Mucosa of stomach (tissue), 1 donor: ENCODE measurements at regions not wholly inside any gene's neighbourhood (a gene's known extent, or its start where the extent isn't known, plus 50 kb on each side); places are given as distances from the start of the nearest gene placed in this dataset.

Experiments
- H3K27me3 ChIP-seq: one replicate; pipeline ENCODE4 v1.7.0; 2013; ENCODE audit warnings: mild to moderate bottlenecking, low read length; ENCODE audit not compliant: control insufficient read depth, insufficient read depth
- H3K36me3 ChIP-seq: one replicate; pipeline ENCODE4 v1.7.0; 2013; ENCODE audit warnings: low read length; ENCODE audit not compliant: control insufficient read depth, insufficient read depth
- H3K4me1 ChIP-seq: one replicate; pipeline ENCODE4 v1.7.0; 2013; ENCODE audit warnings: mild to moderate bottlenecking, low read length; ENCODE audit not compliant: control insufficient read depth, insufficient read depth
- H3K4me3 ChIP-seq: one replicate; pipeline ENCODE4 v1.7.0; 2013; ENCODE audit warnings: low read length
- H3K9ac ChIP-seq: one replicate; pipeline ENCODE4 v1.7.0; 2013; ENCODE audit warnings: mild to moderate bottlenecking, low read length, moderate library complexity
- H3K9me3 ChIP-seq: one replicate; pipeline ENCODE4 v1.7.0; 2013; ENCODE audit warnings: mild to moderate bottlenecking, low read length, moderate library complexity; ENCODE audit not compliant: control insufficient read depth
- donor health status: Pancreatic carcinoma.

- Histone ChIP-seq H3K9me3 (no peaks in the 10 kb centered on the region), H3K4me3 (no peak overlapping the region), H3K9ac (no peak overlapping the region), H3K36me3 (no peaks in the 10 kb centered on the region), H3K27me3 (no peaks in the 10 kb centered on the region), H3K4me1 (no peaks in the 10 kb centered on the region)
Observed at GRCh38 chrX:129158505-129158904, 364.8 kb downstream of the SMARCA1 start.

DNA sequence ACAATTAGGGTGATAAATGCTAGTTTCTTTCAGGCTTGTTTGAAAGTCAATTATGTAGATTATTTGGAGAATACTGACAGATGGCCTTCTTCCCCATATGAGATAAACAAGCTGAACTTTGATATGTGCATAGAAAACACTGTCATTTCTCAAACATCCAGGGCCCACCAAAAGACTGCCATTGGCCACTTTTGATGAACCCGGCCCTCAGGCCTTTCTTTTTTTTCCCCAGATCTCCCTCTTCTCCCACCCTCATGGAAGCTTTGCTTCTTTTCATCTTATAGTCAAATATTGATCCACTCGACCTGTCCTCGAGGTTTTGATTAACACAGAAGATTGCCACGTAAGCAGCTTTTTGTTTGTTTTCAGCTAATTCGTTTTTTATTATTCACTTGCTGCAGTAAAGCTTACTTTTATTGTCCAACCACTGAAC lies 377.4 kb downstream of the SMARCA1 start:
- Histone ChIP-seq H3K4me3 (no peak overlapping the region), H3K36me3 (no peaks in the 10 kb centered on the region), H3K4me1 (no peaks in the 10 kb centered on the region), H3K9me3 (no peaks in the 10 kb centered on the region), H3K27me3 (no peaks in the 10 kb centered on the region), H3K9ac (no peak overlapping the region)

DNA sequence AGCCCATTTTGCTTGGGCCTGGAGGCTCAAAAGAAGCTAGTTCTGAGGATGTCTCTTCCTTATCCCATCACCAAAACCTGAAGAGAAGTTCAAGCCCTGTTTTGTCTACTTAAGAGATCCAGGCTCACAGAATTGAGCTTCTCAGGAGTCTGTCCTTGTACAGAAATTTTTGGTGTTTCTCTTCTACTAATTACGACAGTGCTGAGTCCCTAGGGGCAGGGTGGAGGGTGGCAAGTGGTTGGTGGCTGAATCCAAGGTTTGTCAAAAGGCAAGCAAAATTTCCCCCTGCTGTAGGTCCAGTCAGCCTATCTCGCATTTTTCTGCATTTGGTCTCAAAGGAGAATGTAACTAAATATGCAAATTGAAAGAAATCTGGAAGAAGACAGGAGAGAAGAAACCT lies 377.9 kb downstream of the SMARCA1 start:
- no peaks in the 10 kb centered on the region for H3K36me3 ChIP-seq
- H3K4me3 ChIP-seq, result no peak overlapping the region
- H3K4me1 ChIP-seq, result no peaks in the 10 kb centered on the region
- no peaks in the 10 kb centered on the region for H3K27me3 ChIP-seq
- H3K9me3 ChIP-seq, result no peaks in the 10 kb centered on the region
- H3K9ac ChIP-seq, result no peak overlapping the region

DNA sequence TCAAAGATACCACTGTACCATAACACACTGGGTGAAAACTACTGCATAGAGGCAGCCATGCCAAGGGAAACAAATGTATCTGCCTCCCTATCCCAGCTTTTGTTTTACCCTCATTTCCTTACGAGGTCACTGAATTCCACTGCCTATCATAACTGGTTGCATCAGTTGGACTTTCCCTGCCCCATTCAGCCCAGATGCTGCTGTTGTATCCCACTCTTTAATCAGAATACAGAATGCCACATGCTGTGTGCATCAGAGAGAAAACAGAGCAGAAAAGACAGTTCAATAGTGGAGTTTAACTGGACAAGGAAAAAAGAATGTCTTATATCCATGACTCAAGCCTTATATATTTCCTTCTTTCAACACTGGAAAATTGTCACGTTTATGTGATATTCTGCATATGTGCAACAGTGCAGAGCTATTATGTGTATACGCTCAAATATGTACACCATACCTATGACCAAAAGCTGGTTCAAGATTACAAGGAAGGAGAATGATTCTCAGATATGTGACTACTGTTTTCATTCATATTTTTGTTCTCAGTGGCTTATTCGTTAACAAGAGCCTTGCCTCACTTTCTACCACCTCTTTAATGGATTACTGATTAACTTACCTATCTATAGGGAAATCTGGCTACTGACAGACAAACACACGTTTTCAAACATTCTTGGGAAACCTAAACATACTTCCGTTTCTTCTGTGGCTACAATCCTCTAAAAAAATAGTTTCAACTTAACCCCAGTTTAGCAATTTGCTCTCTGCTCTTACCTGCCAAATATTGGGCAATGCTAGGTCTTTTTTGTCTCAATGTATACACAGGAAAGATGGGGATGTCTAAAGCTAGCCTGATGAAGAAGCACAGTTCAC lies 378.9 kb downstream of the SMARCA1 start:
- H3K4me1 ChIP-seq, result no peaks in the 10 kb centered on the region
- no peak overlapping the region for H3K9ac ChIP-seq
- H3K9me3 ChIP-seq, result no peaks in the 10 kb centered on the region
- H3K36me3 ChIP-seq, result no peaks in the 10 kb centered on the region
- no peaks in the 10 kb centered on the region for H3K27me3 ChIP-seq
- no peak overlapping the region for H3K4me3 ChIP-seq

GRCh38 chrX:129139837-129140598 lies 383.3 kb downstream of the SMARCA1 start:
- Histone ChIP-seq H3K4me3 (no peak overlapping the region), H3K27me3 (no peaks in the 10 kb centered on the region), H3K4me1 (no peaks in the 10 kb centered on the region), H3K9me3 (no peaks in the 10 kb centered on the region), H3K9ac (no peak overlapping the region), H3K36me3 (no peaks in the 10 kb centered on the region)

GRCh38 chrX:129125122-129125914 lies 398.0 kb downstream of the SMARCA1 start:
- H3K9me3 ChIP-seq, result no peaks in the 10 kb centered on the region
- no peak overlapping the region for H3K9ac ChIP-seq
- no peak overlapping the region for H3K4me3 ChIP-seq
- no peaks in the 10 kb centered on the region for H3K36me3 ChIP-seq
- no peaks in the 10 kb centered on the region for H3K27me3 ChIP-seq
- H3K4me1 ChIP-seq, result peaks cover 3% of the 10 kb centered on the region

GRCh38 chrX:129123795-129124194 lies 399.5 kb downstream of the SMARCA1 start:
- H3K9ac ChIP-seq, result no peak overlapping the region
- H3K4me1 ChIP-seq, result peaks cover 3% of the 10 kb centered on the region
- no peak overlapping the region for H3K4me3 ChIP-seq
- H3K9me3 ChIP-seq, result no peaks in the 10 kb centered on the region
- no peaks in the 10 kb centered on the region for H3K36me3 ChIP-seq
- no peaks in the 10 kb centered on the region for H3K27me3 ChIP-seq

GRCh38 chrX:129116676-129117470 lies 406.4 kb downstream of the SMARCA1 start:
- Histone ChIP-seq H3K36me3 (no peaks in the 10 kb centered on the region), H3K4me3 (no peak overlapping the region), H3K4me1 (no peaks in the 10 kb centered on the region), H3K9me3 (no peaks in the 10 kb centered on the region), H3K27me3 (no peaks in the 10 kb centered on the region), H3K9ac (no peak overlapping the region)

- H3K9ac ChIP-seq, result no peak overlapping the region
- no peaks in the 10 kb centered on the region for H3K36me3 ChIP-seq
- H3K4me3 ChIP-seq, result no peak overlapping the region
- H3K27me3 ChIP-seq, result no peaks in the 10 kb centered on the region
- no peaks in the 10 kb centered on the region for H3K9me3 ChIP-seq
- H3K4me1 ChIP-seq, result no peaks in the 10 kb centered on the region
Observed at GRCh38 chrX:129115935-129116334, 407.4 kb downstream of the SMARCA1 start.

DNA sequence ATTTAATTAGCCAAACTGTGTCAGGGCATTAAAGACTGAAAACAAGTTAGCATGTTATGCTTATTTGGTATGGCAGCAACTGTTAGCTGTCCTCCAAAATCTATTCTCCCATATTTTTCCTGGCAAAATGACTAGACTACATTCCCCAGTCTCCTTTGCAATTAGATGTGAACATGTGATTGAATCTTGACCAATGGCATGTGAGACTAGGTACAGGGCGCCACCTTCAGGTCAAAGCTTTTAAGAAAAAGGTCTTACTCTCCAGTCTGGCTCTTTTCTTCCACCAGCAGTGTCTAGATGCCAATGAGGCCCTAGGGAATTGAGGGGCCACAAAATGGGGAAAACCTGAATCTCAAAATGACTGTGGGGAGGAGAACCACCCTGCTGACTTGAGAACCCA lies 408.2 kb downstream of the SMARCA1 start:
- Histone ChIP-seq H3K36me3 (no peaks in the 10 kb centered on the region), H3K4me3 (no peak overlapping the region), H3K9me3 (no peaks in the 10 kb centered on the region), H3K9ac (no peak overlapping the region), H3K4me1 (no peaks in the 10 kb centered on the region), H3K27me3 (no peaks in the 10 kb centered on the region)

- Histone ChIP-seq H3K9me3 (no peaks in the 10 kb centered on the region), H3K4me1 (no peaks in the 10 kb centered on the region), H3K36me3 (no peaks in the 10 kb centered on the region), H3K9ac (no peak overlapping the region), H3K27me3 (no peaks in the 10 kb centered on the region), H3K4me3 (no peak overlapping the region)
Observed at GRCh38 chrX:129111081-129111798, 412.1 kb downstream of the SMARCA1 start.
